ENCODE measurements at regions not wholly inside any gene's neighbourhood (a gene's known extent, or its start where the extent isn't known, plus 50 kb on each side); places are given as distances from the start of the nearest gene placed in this dataset.

- no peak for TF ChIP-seq CTCF (IDR thresholded peaks at IDR 0.05; ENCODE audit: low read length)
- TF ChIP-seq EZH2 (optimal IDR thresholded peaks at IDR 0.05; ENCODE audit: low read depth, low read length), result no peak
These were observed 340.2 kb downstream of the SLCO4C1 start for GRCh38 chr5:101955891-101956290.
